Gastroesophageal sphincter (tissue), 4 donors: ENCODE measurements at regions not wholly inside any gene's neighbourhood (a gene's known extent, or its start where the extent isn't known, plus 50 kb on each side); places are given as distances from the start of the nearest gene placed in this dataset.

Experiments used
- ATAC-seq: fragments of 150-250 bp; one replicate; pipeline ENCODE4 v1.9.1; 2016; ENCODE audit warnings: mild to moderate bottlenecking, moderate library complexity
- H3K27ac ChIP-seq, 4 donors: fragments of 200-600 bp; sonication (generic) in 3 of 4; 1 replicate in 3 of 4; 2 replicates in 1 of 4; pipeline ENCODE4 v1.5.1; 2016 to 2019
- H3K27me3 ChIP-seq: fragments of 200-600 bp; sonication (generic); one replicate; pipeline ENCODE4 v1.5.1; 2019
- H3K36me3 ChIP-seq, 2 donors: fragments of 200-600 bp; sonication (generic); one replicate each; pipeline ENCODE4 v1.5.1; 2019; ENCODE audit warnings: control low read depth in 1 of 2
- H3K4me1 ChIP-seq, 3 donors: fragments of 200-600 bp; sonication (generic); 1 replicate in 2 of 3; 2 replicates in 1 of 3; pipeline ENCODE4 v1.5.1; 2016 to 2019; ENCODE audit warnings: control low read depth in 2 of 3
- H3K4me3 ChIP-seq, 2 donors: fragments of 200-600 bp; sonication (generic); one replicate each; pipeline ENCODE4 v1.5.1; 2019; ENCODE audit warnings: mild to moderate bottlenecking in 1 of 2, moderate library complexity in 1 of 2
- H3K9me3 ChIP-seq, 3 donors: fragments of 200-600 bp; sonication (generic); one replicate each; pipeline ENCODE4 v1.5.1; 2017 to 2019; ENCODE audit warnings: control low read depth in 2 of 3
- EP300 ChIP-seq: sonication (generic); formaldehyde crosslinking; IDR thresholded peaks from one replicate; pipeline ENCODE4 v1.6.1; 2017; ENCODE audit warnings: antibody characterized with exemption, mild to moderate bottlenecking
- POLR2A ChIP-seq, 2 donors: fragments of 450-650 bp; IDR thresholded peaks; one replicate each; pipeline ENCODE4 v1.6.1; 2017; ENCODE audit warnings: antibody characterized with exemption in 2 of 2, mild to moderate bottlenecking in 2 of 2, moderate library complexity in 1 of 2
- POLR2AphosphoS5 ChIP-seq: sonication (generic); formaldehyde crosslinking; IDR thresholded peaks from one replicate; pipeline ENCODE4 v1.6.1; 2017; ENCODE audit warnings: antibody characterized with exemption
- WGBS, 2 donors: methylation state at CpG; one replicate each; pipeline ENCODE4 v1.1.5; 2018; ENCODE audit warnings: low coverage in 1 of 2; 5-methylcytosine and 5-hydroxymethylcytosine counted together
- TF ChIP-seq, protein P1 (sequence below), 4 experiments: fragments of 200-600 bp in 2 of 4; fragments of 450-650 bp in 2 of 4; sonication (generic) in 1 of 4; IDR thresholded peaks; one replicate each; pipeline ENCODE4 v1.5.1; 2017 to 2019; ENCODE audit warnings: antibody characterized with exemption in 4 of 4, mild to moderate bottlenecking in 2 of 4, moderate library complexity in 2 of 4

DNA sequence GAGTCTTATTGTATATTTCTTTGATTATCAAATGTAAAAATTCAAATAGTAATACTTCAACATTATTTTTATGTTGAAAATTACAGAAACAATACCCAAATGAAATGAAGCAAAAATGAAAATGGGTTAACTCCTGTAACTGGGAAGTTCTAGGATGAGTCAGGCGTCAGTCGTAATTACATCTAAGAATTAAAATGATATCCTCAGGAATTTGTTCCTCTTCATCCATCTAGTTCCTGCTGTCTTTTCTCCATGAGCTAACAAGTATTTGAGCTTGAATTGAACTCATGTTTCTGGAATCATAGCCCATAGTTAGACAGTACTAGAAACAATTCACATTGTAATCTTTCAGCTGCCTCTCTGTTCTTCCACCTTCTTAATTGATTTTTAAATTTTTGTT is 568.3 kb upstream of the TLE4 start:
- TF ChIP-seq, protein P1, sequence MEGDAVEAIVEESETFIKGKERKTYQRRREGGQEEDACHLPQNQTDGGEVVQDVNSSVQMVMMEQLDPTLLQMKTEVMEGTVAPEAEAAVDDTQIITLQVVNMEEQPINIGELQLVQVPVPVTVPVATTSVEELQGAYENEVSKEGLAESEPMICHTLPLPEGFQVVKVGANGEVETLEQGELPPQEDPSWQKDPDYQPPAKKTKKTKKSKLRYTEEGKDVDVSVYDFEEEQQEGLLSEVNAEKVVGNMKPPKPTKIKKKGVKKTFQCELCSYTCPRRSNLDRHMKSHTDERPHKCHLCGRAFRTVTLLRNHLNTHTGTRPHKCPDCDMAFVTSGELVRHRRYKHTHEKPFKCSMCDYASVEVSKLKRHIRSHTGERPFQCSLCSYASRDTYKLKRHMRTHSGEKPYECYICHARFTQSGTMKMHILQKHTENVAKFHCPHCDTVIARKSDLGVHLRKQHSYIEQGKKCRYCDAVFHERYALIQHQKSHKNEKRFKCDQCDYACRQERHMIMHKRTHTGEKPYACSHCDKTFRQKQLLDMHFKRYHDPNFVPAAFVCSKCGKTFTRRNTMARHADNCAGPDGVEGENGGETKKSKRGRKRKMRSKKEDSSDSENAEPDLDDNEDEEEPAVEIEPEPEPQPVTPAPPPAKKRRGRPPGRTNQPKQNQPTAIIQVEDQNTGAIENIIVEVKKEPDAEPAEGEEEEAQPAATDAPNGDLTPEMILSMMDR (IDR thresholded peaks at IDR 0.05): no peak
- TF ChIP-seq EP300: no peak
- no peak for TF ChIP-seq POLR2A (IDR thresholded peaks at IDR 0.05)
- TF ChIP-seq POLR2AphosphoS5: no peak
- WGBS, 2 donors: 93 to 96% methylated on average over 2 of the region's 2 CpGs

DNA sequence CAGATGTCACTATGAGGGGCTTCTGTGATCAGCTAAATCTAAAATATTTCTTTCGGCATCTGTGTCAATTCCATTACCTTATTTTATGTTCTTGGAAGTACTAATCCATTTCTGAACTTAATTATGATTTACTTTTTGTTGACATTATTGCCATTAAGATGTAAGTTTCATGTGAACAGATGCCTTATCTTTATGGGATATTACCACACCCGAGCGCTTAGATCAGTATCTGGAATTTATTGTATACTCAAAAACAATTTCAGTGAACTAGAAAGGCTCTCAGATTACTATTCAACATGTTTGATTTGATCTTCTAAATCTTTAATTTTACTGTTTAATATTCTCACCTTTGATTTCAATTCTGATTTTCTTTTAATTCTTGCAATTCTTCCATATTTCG is 567.7 kb upstream of the TLE4 start:
- Histone ChIP-seq H3K4me3 (no peak overlapping the region), H3K36me3 (no peaks in the 10 kb centered on the region), H3K27ac (no peak overlapping the region), H3K27me3 (no peaks in the 10 kb centered on the region), H3K4me1 (no peaks in the 10 kb centered on the region), H3K9me3 (no peaks in the 10 kb centered on the region)
- 91 to 98% methylated on average over 4 of the region's 4 CpGs for WGBS, 2 donors
- TF ChIP-seq POLR2AphosphoS5: no peak
- ATAC-seq: no peak

More for the DNA sequence above, 568.3 kb upstream of the TLE4 start:
- Histone ChIP-seq H3K27me3 (no peaks in the 10 kb centered on the region), H3K4me1 (no peaks in the 10 kb centered on the region), H3K4me3 (no peak overlapping the region), H3K27ac (no peak overlapping the region), H3K9me3 (no peaks in the 10 kb centered on the region), H3K36me3 (no peaks in the 10 kb centered on the region)
- ATAC-seq: no peak

DNA sequence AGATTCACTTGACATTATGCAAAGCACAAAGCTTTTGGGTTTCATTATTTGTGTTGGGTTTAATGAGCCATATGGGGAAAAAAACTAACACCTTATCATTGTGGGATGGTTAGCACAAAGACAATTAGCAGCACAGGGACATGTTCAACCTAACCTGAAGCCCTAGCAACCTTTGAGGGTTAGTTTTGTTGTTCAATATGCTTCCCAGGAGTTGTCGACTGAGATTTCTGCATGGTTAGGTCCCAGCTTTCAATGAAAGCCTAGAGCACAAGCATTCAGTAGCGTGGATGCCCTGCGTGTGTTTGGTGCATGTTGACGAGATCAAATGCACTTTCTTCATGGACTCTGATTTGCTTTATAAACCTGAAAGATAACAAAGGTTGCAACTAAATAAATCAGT is 565.2 kb upstream of the TLE4 start:
- Histone ChIP-seq H3K36me3 (no peaks in the 10 kb centered on the region), H3K9me3 (no peaks in the 10 kb centered on the region), H3K27ac (no peak overlapping the region), H3K27me3 (no peaks in the 10 kb centered on the region), H3K4me3 (no peak overlapping the region), H3K4me1 (no peaks in the 10 kb centered on the region)
- 76 to 89% methylated on average over 2 to 4 of the region's 4 CpGs for WGBS, 2 donors
- TF ChIP-seq POLR2AphosphoS5 (no peak), POLR2A (IDR thresholded peaks at IDR 0.05) (no peak)
- ATAC-seq: no peak

GRCh38 chr9:79007701-79008483 is 563.9 kb upstream of the TLE4 start:
- TF ChIP-seq POLR2A (IDR thresholded peaks at IDR 0.05) (no peak), POLR2AphosphoS5 (no peak), EP300 (no peak)
- TF ChIP-seq, protein P1 (IDR thresholded peaks at IDR 0.05): no peak
- no peaks in the 10 kb centered on the region for H3K27me3 ChIP-seq
- 87 to 88% methylated on average over 7 to 8 of the region's 8 CpGs for WGBS, 2 donors
- H3K36me3 ChIP-seq: no peaks in the 10 kb centered on the region
- H3K27ac ChIP-seq: no peak overlapping the region
- no peak overlapping the region for H3K4me3 ChIP-seq
- no peak for ATAC-seq
- H3K4me1 ChIP-seq: no peaks in the 10 kb centered on the region
- no peaks in the 10 kb centered on the region for H3K9me3 ChIP-seq

DNA sequence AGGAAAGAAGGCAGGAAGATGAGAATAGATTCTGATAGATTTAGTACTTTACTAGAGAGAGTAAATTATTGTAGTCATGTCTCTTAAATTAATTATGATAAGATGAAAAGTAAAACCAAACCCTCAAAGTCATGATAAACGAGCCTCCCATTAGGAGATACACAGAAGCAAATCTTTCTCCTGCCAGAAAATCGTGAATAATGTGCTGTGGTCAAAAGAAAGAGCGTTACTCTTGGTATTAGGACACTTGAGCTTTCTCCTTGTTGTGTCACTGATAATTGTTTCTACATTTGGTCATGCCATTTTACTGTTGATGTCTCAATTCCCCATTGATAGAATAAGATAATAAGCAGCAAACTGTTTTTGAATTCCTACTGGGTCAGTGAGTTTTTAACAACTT is 562.8 kb upstream of the TLE4 start:
- no peaks in the 10 kb centered on the region for H3K36me3 ChIP-seq
- 67 to 73% methylated on average over 3 of the region's 3 CpGs for WGBS, 2 donors
- no peak for ATAC-seq
- TF ChIP-seq POLR2A (IDR thresholded peaks at IDR 0.05) (no peak), POLR2AphosphoS5 (no peak)
- TF ChIP-seq, protein P1 (IDR thresholded peaks at IDR 0.05): no peak
- H3K4me1 ChIP-seq: no peaks in the 10 kb centered on the region
- no peaks in the 10 kb centered on the region for H3K9me3 ChIP-seq
- no peaks in the 10 kb centered on the region for H3K27me3 ChIP-seq
- no peak overlapping the region for H3K4me3 ChIP-seq
- H3K27ac ChIP-seq: no peak overlapping the region

- H3K9me3 ChIP-seq: no peaks in the 10 kb centered on the region
- no peak for ATAC-seq
- no peaks in the 10 kb centered on the region for H3K36me3 ChIP-seq
- H3K4me1 ChIP-seq: no peaks in the 10 kb centered on the region
- H3K27me3 ChIP-seq: no peaks in the 10 kb centered on the region
- TF ChIP-seq POLR2A (IDR thresholded peaks at IDR 0.05) (no peak), POLR2AphosphoS5 (no peak), EP300 (no peak)
- TF ChIP-seq, protein P1 (IDR thresholded peaks at IDR 0.05): no peak
- 60 to 72% methylated on average over 1 to 3 of the region's 3 CpGs for WGBS, 2 donors
- H3K27ac ChIP-seq: no peak overlapping the region
- no peak overlapping the region for H3K4me3 ChIP-seq
Observed at GRCh38 chr9:79011461-79011860, 560.3 kb upstream of the TLE4 start.
